Thoracic aorta (tissue), 2 donors: ENCODE measurements at regions not wholly inside any gene's neighbourhood (a gene's known extent, or its start where the extent isn't known, plus 50 kb on each side); places are given as distances from the start of the nearest gene placed in this dataset.

ENCODE experiments used
- ATAC-seq: fragments of 150-250 bp; one replicate; pipeline ENCODE4 v1.8.0; 2017; ENCODE audit warnings: low read depth; ENCODE audit not compliant: insufficient number of reproducible peaks, low FRiP score
- DNase-seq: peaks from one replicate; pipeline ENCODE4 v3.0.0-alpha.2; 2020; ENCODE audit warnings: low spot score
- H3K27ac ChIP-seq, 2 donors: fragments of 200-600 bp; sonication (generic); 1 replicate in 1 of 2; 2 replicates in 1 of 2; pipeline ENCODE4 v1.5.1; 2016; ENCODE audit warnings: mild to moderate bottlenecking in 2 of 2, moderate library complexity in 2 of 2
- H3K27me3 ChIP-seq: fragments of 200-600 bp; sonication (generic); replicated peaks from 2 replicates; pipeline ENCODE4 v1.6.0; 2016; ENCODE audit warnings: mild to moderate bottlenecking; ENCODE audit not compliant: insufficient read depth
- H3K36me3 ChIP-seq: fragments of 200-600 bp; sonication (generic); one replicate; pipeline ENCODE4 v1.5.1; 2016
- H3K4me1 ChIP-seq, 2 donors: fragments of 200-600 bp; sonication (generic); 1 replicate in 1 of 2; 2 replicates in 1 of 2; pipeline versions ENCODE4 v1.5.1 to v1.6.0; 2016; ENCODE audit warnings: low read depth in 2 of 2, mild to moderate bottlenecking in 1 of 2; ENCODE audit not compliant: control insufficient read depth in 1 of 2
- H3K4me3 ChIP-seq: fragments of 200-600 bp; sonication (generic); 2 replicates; pipeline ENCODE4 v1.5.1; 2016; ENCODE audit warnings: mild to moderate bottlenecking
- H3K9me3 ChIP-seq: fragments of 200-600 bp; sonication (generic); 2 replicates; pipeline ENCODE4 v1.5.1; 2016
- TF ChIP-seq, protein P1 (sequence below): fragments of 200-600 bp; sonication (generic); IDR thresholded peaks from one replicate; pipeline ENCODE4 v1.5.1; 2019; ENCODE audit warnings: antibody characterized with exemption

GRCh38 chr7:49320083-49320482, 395.7 kb downstream of the CDC14C start:
- Histone ChIP-seq H3K36me3 (no peaks in the 10 kb centered on the region), H3K4me3 (no peak overlapping the region), H3K27ac (no peak overlapping the region), H3K9me3 (no peaks in the 10 kb centered on the region), H3K27me3 (no peaks in the 10 kb centered on the region), H3K4me1 (no peaks in the 10 kb centered on the region)
- TF ChIP-seq, protein P1, sequence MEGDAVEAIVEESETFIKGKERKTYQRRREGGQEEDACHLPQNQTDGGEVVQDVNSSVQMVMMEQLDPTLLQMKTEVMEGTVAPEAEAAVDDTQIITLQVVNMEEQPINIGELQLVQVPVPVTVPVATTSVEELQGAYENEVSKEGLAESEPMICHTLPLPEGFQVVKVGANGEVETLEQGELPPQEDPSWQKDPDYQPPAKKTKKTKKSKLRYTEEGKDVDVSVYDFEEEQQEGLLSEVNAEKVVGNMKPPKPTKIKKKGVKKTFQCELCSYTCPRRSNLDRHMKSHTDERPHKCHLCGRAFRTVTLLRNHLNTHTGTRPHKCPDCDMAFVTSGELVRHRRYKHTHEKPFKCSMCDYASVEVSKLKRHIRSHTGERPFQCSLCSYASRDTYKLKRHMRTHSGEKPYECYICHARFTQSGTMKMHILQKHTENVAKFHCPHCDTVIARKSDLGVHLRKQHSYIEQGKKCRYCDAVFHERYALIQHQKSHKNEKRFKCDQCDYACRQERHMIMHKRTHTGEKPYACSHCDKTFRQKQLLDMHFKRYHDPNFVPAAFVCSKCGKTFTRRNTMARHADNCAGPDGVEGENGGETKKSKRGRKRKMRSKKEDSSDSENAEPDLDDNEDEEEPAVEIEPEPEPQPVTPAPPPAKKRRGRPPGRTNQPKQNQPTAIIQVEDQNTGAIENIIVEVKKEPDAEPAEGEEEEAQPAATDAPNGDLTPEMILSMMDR: no peak
- DNase-seq: no peak
- ATAC-seq: no peak

GRCh38 chr7:49321843-49322242, 397.5 kb downstream of the CDC14C start:
- Histone ChIP-seq H3K27ac (no peak overlapping the region), H3K9me3 (no peaks in the 10 kb centered on the region), H3K4me3 (no peak overlapping the region), H3K4me1 (no peaks in the 10 kb centered on the region), H3K36me3 (no peaks in the 10 kb centered on the region), H3K27me3 (no peaks in the 10 kb centered on the region)
- no peak for DNase-seq
- no peak for ATAC-seq
- TF ChIP-seq, protein P1: no peak

GRCh38 chr7:49322476-49322875, 398.1 kb downstream of the CDC14C start:
- H3K27ac ChIP-seq: no peak overlapping the region
- H3K9me3 ChIP-seq: no peaks in the 10 kb centered on the region
- ATAC-seq (no peak), DNase-seq (no peak)
- no peaks in the 10 kb centered on the region for H3K4me1 ChIP-seq
- H3K27me3 ChIP-seq: no peaks in the 10 kb centered on the region
- TF ChIP-seq, protein P1: no peak
- H3K36me3 ChIP-seq: no peaks in the 10 kb centered on the region
- no peak overlapping the region for H3K4me3 ChIP-seq

GRCh38 chr7:49324040-49324439, 399.7 kb downstream of the CDC14C start:
- no peak for DNase-seq
- no peak overlapping the region for H3K4me3 ChIP-seq
- no peak for ATAC-seq
- no peaks in the 10 kb centered on the region for H3K27me3 ChIP-seq
- H3K9me3 ChIP-seq: no peaks in the 10 kb centered on the region
- no peak overlapping the region for H3K27ac ChIP-seq
- no peaks in the 10 kb centered on the region for H3K36me3 ChIP-seq
- no peaks in the 10 kb centered on the region for H3K4me1 ChIP-seq
- TF ChIP-seq, protein P1: no peak

- no peak overlapping the region for H3K4me3 ChIP-seq
- no peak for DNase-seq
- H3K36me3 ChIP-seq: no peaks in the 10 kb centered on the region
- no peaks in the 10 kb centered on the region for H3K9me3 ChIP-seq
- no peaks in the 10 kb centered on the region for H3K27me3 ChIP-seq
- TF ChIP-seq, protein P1: no peak
- no peak for ATAC-seq
- H3K4me1 ChIP-seq: no peaks in the 10 kb centered on the region
- H3K27ac ChIP-seq: no peak overlapping the region
These were observed 400.4 kb downstream of the CDC14C start for GRCh38 chr7:49324707-49325106.
